ENCODE measurements at regions not wholly inside any gene's neighbourhood (a gene's known extent, or its start where the extent isn't known, plus 50 kb on each side); places are given as distances from the start of the nearest gene placed in this dataset.
"Not testable (repeated sequence)": the region's sequence is repeated elsewhere in the genome, so short reads cannot be mapped to it uniquely, and the experiment has no call there.

DNA sequence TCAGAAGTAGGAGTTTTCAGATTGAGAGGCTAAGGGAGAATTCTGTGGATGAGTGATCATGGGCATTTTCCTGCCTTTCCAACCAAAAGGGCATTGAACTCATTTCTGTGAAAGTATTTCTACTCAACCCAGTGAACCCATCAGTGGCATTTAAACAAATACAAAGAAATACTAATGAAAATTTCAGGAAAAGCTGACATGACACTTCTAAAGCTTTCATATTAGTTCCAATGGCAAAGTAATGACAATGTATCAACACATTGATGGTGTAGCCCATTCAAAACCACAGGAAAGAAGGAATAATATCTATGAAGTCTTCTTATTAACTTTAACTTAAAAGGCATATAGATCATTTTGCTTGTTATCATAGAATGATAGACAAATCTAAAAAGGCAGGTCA, 183.5 kb upstream of the ANXA10 start:
- DNase-seq (ENCODE audit: low spot score), result no peak
- Mint-ChIP-seq H3K4me1 (peaks cover 8% of the 10 kb centered on the region), H3K27ac (no peak overlapping the region), H3K9me3 (peaks cover 20% of the 10 kb centered on the region), H3K27me3 (ENCODE audit: low read depth) (no peaks in the 10 kb centered on the region), H3K4me3 (no peak overlapping the region), H3K36me3 (peaks cover 19% of the 10 kb centered on the region)
- CTCF ChIA-PET, result no interaction called here
- POLR2A ChIA-PET, result no interaction called here
- no peak for ATAC-seq
- TF ChIP-seq, protein P1, sequence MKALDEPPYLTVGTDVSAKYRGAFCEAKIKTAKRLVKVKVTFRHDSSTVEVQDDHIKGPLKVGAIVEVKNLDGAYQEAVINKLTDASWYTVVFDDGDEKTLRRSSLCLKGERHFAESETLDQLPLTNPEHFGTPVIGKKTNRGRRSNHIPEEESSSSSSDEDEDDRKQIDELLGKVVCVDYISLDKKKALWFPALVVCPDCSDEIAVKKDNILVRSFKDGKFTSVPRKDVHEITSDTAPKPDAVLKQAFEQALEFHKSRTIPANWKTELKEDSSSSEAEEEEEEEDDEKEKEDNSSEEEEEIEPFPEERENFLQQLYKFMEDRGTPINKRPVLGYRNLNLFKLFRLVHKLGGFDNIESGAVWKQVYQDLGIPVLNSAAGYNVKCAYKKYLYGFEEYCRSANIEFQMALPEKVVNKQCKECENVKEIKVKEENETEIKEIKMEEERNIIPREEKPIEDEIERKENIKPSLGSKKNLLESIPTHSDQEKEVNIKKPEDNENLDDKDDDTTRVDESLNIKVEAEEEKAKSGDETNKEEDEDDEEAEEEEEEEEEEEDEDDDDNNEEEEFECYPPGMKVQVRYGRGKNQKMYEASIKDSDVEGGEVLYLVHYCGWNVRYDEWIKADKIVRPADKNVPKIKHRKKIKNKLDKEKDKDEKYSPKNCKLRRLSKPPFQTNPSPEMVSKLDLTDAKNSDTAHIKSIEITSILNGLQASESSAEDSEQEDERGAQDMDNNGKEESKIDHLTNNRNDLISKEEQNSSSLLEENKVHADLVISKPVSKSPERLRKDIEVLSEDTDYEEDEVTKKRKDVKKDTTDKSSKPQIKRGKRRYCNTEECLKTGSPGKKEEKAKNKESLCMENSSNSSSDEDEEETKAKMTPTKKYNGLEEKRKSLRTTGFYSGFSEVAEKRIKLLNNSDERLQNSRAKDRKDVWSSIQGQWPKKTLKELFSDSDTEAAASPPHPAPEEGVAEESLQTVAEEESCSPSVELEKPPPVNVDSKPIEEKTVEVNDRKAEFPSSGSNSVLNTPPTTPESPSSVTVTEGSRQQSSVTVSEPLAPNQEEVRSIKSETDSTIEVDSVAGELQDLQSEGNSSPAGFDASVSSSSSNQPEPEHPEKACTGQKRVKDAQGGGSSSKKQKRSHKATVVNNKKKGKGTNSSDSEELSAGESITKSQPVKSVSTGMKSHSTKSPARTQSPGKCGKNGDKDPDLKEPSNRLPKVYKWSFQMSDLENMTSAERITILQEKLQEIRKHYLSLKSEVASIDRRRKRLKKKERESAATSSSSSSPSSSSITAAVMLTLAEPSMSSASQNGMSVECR (CRISPR knock-in tag; IDR thresholded peaks at IDR 0.05; ENCODE audit: borderline replicate concordance), result no peak
- TF ChIP-seq, protein P2, sequence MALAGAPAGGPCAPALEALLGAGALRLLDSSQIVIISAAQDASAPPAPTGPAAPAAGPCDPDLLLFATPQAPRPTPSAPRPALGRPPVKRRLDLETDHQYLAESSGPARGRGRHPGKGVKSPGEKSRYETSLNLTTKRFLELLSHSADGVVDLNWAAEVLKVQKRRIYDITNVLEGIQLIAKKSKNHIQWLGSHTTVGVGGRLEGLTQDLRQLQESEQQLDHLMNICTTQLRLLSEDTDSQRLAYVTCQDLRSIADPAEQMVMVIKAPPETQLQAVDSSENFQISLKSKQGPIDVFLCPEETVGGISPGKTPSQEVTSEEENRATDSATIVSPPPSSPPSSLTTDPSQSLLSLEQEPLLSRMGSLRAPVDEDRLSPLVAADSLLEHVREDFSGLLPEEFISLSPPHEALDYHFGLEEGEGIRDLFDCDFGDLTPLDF (CRISPR knock-in tag; IDR thresholded peaks at IDR 0.05), result no peak
- TF ChIP-seq NR2C2 (CRISPR knock-in tag; IDR thresholded peaks at IDR 0.05) (no peak), ZNF232 (CRISPR knock-in tag; IDR thresholded peaks at IDR 0.05) (no peak), MYBL2 (CRISPR knock-in tag; IDR thresholded peaks at IDR 0.05) (no peak), TEAD1 (CRISPR knock-in tag; IDR thresholded peaks at IDR 0.05) (no peak), OVOL2 (CRISPR knock-in tag; IDR thresholded peaks at IDR 0.05; ENCODE audit: borderline replicate concordance) (no peak), SMAD4 (CRISPR knock-in tag; IDR thresholded peaks at IDR 0.05) (no peak), ZNF671 (CRISPR knock-in tag; IDR thresholded peaks at IDR 0.05) (no peak), ELF4 (CRISPR knock-in tag; IDR thresholded peaks at IDR 0.05; ENCODE audit: low read depth) (no peak), NFYB (CRISPR knock-in tag; conservative IDR thresholded peaks at IDR 0.05; ENCODE audit: low read depth) (no peak), ESRRA (CRISPR knock-in tag; IDR thresholded peaks at IDR 0.05; ENCODE audit: borderline replicate concordance) (no peak), ZBTB21 (CRISPR knock-in tag; IDR thresholded peaks at IDR 0.05; ENCODE audit: borderline replicate concordance) (no peak)
- TF ChIP-seq, protein P3, sequence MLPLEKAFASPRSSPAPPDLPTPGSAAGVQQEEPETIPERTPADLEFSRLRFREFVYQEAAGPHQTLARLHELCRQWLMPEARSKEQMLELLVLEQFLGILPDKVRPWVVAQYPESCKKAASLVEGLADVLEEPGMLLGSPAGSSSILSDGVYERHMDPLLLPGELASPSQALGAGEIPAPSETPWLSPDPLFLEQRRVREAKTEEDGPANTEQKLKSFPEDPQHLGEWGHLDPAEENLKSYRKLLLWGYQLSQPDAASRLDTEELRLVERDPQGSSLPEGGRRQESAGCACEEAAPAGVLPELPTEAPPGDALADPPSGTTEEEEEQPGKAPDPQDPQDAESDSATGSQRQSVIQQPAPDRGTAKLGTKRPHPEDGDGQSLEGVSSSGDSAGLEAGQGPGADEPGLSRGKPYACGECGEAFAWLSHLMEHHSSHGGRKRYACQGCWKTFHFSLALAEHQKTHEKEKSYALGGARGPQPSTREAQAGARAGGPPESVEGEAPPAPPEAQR (CRISPR knock-in tag; IDR thresholded peaks at IDR 0.05), result no peak
- TF ChIP-seq, protein P4, sequence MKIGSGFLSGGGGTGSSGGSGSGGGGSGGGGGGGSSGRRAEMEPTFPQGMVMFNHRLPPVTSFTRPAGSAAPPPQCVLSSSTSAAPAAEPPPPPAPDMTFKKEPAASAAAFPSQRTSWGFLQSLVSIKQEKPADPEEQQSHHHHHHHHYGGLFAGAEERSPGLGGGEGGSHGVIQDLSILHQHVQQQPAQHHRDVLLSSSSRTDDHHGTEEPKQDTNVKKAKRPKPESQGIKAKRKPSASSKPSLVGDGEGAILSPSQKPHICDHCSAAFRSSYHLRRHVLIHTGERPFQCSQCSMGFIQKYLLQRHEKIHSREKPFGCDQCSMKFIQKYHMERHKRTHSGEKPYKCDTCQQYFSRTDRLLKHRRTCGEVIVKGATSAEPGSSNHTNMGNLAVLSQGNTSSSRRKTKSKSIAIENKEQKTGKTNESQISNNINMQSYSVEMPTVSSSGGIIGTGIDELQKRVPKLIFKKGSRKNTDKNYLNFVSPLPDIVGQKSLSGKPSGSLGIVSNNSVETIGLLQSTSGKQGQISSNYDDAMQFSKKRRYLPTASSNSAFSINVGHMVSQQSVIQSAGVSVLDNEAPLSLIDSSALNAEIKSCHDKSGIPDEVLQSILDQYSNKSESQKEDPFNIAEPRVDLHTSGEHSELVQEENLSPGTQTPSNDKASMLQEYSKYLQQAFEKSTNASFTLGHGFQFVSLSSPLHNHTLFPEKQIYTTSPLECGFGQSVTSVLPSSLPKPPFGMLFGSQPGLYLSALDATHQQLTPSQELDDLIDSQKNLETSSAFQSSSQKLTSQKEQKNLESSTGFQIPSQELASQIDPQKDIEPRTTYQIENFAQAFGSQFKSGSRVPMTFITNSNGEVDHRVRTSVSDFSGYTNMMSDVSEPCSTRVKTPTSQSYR (CRISPR knock-in tag; IDR thresholded peaks at IDR 0.05), result no peak
- TF ChIP-seq, protein P5, sequence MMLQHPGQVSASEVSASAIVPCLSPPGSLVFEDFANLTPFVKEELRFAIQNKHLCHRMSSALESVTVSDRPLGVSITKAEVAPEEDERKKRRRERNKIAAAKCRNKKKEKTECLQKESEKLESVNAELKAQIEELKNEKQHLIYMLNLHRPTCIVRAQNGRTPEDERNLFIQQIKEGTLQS (CRISPR knock-in tag; conservative IDR thresholded peaks at IDR 0.05), result no peak

DNA sequence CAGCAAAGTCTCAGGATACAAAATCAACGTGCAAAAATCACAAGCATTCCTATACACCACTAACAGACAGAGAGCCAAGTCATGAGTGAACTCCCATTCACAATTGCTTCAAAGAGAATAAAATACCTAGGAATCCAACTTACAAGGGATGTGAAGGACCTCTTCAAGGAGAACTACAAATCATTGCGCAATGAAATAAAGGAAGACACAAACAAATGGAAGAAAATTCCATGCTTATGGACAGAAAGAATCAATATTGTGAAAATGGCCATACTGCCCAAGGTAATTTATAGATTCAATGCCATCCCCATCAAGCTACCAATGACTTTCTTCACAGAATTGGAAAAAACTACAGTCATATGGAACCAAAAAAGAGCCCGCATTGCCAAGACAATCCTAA, 179.8 kb upstream of the ANXA10 start:
- CTCF ChIA-PET; POLR2A ChIA-PET; H3K4me1 Mint-ChIP-seq; H3K27me3 Mint-ChIP-seq (ENCODE audit: low read depth); H3K27ac Mint-ChIP-seq; ATAC-seq; DNase-seq (ENCODE audit: low spot score); H3K4me3 Mint-ChIP-seq: not testable (repeated sequence)
- Mint-ChIP-seq H3K9me3 (peaks cover 13% of the 10 kb centered on the region), H3K36me3 (peaks cover 23% of the 10 kb centered on the region)
